GM12878 (cell line): ENCODE measurements at regions not wholly inside any gene's neighbourhood (a gene's known extent, or its start where the extent isn't known, plus 50 kb on each side); places are given as distances from the start of the nearest gene placed in this dataset.

ENCODE experiments used
- ATAC-seq: fragments of 200-7000 bp; cut with Tn5 transposase; 3 replicates; pipeline ENCODE4 v1.9.1; 2020; ENCODE audit warnings: mild to moderate bottlenecking, moderate library complexity
- BruUV-seq: library from RNA; stranded (reverse); fragments of 400-500 nt; replicated peaks from 2 replicates; lab custom pipeline; 2021; lab: Mats Ljungman, UMichigan
- CTCF ChIA-PET: fragments of 300-600 bp; sonication (Branson Sonifier 250); formaldehyde crosslinking; extraction: SDS; loops from one replicate; lab custom pipeline; 2021; ENCODE audit warnings: inconsistent platforms; lab: Yijun Ruan, JAX
- POLR2A ChIA-PET: fragments of 350-600 bp; formaldehyde crosslinking; extraction: SDS; loops from one replicate; lab custom pipeline; 2021; ENCODE audit warnings: inconsistent platforms; lab: Charles Lee
- RAD21 ChIA-PET: fragments of 300-600 bp; sonication (Branson Sonifier 250); formaldehyde crosslinking; loops from one replicate; lab custom pipeline; 2023; ENCODE audit warnings: antibody characterized with exemption; ENCODE audit not compliant: unreplicated experiment; lab: Charles Lee
- SMC1A ChIA-PET: fragments of 300-600 bp; sonication (Branson Sonifier 250); formaldehyde crosslinking; loops from one replicate; lab custom pipeline; 2023; ENCODE audit not compliant: unreplicated experiment, uncharacterized antibody; lab: Charles Lee
- DNase-seq: peaks from one replicate; pipeline ENCODE4 v3.0.0-alpha.2; 2011; ENCODE audit warnings: low read depth, low spot score
- FAIRE-seq: peaks from 3 replicates; lab custom pipeline; 2011; peaks lifted over from hg19 to GRCh38; lab: Jason Lieb, UNC
- H2AFZ ChIP-seq: 2 replicates; pipeline ENCODE4 v1.6.0; 2011; ENCODE audit warnings: low read depth, low read length, control low read depth; ENCODE audit not compliant: control insufficient read depth
- H3K27ac ChIP-seq: 2 replicates; pipeline ENCODE4 v1.5.1; 2011; ENCODE audit warnings: control low read depth; ENCODE audit not compliant: control insufficient read depth, insufficient read depth
- H3K27me3 ChIP-seq, 2 experiments: replicated peaks in 1 of 2; 2 replicates each; pipeline versions ENCODE4 v1.6.0 to v1.6.1; 2011; ENCODE audit warnings: low read length in 1 of 2; ENCODE audit not compliant: control insufficient read depth in 2 of 2, insufficient read depth in 2 of 2
- H3K36me3 ChIP-seq, 2 experiments: 2 replicates each; pipeline ENCODE4 v1.5.1; 2011; ENCODE audit warnings: low read length in 1 of 2; ENCODE audit not compliant: control insufficient read depth in 2 of 2, insufficient read depth in 2 of 2
- H3K4me1 ChIP-seq: 2 replicates; pipeline ENCODE4 v1.6.1; 2011; ENCODE audit warnings: mild to moderate bottlenecking, low read length, moderate library complexity, mixed read lengths; ENCODE audit not compliant: control insufficient read depth, insufficient read depth
- H3K4me2 ChIP-seq: 2 replicates; pipeline ENCODE4 v1.6.0; 2011; ENCODE audit warnings: control low read depth; ENCODE audit not compliant: control insufficient read depth, insufficient read depth
- H3K4me3 ChIP-seq: fragments of 200-600 bp; sonication (generic); 2 replicates; pipeline ENCODE4 v1.5.1; 2016
- H3K79me2 ChIP-seq: 2 replicates; pipeline ENCODE4 v1.6.0; 2011; ENCODE audit warnings: low read length; ENCODE audit not compliant: control insufficient read depth, insufficient read depth
- H3K9ac ChIP-seq: 2 replicates; pipeline ENCODE4 v1.8.0; 2011; ENCODE audit warnings: low read length, control low read depth, mixed read lengths; ENCODE audit not compliant: control insufficient read depth, insufficient read depth
- H3K9me3 ChIP-seq: replicated peaks from 3 replicates; pipeline ENCODE4 v1.5.1; 2011; ENCODE audit warnings: mild to moderate bottlenecking, low read length; ENCODE audit not compliant: control insufficient read depth, insufficient read depth
- H4K20me1 ChIP-seq: 2 replicates; pipeline ENCODE4 v1.6.0; 2011; ENCODE audit not compliant: control insufficient read depth, insufficient read depth
- BCL11A ChIP-seq: IDR thresholded peaks from 2 replicates; pipeline ENCODE4 v1.6.1; 2011; ENCODE audit warnings: low read depth, low read length
- IRF5 ChIP-seq: fragments of 450-650 bp; IDR thresholded peaks from 2 replicates; pipeline ENCODE4 v1.6.1; 2017; ENCODE audit warnings: borderline replicate concordance
- RAD21 ChIP-seq: IDR thresholded peaks from 2 replicates; pipeline ENCODE4 v1.6.1; 2011; ENCODE audit warnings: mild to moderate bottlenecking, low read depth, low read length, moderate library complexity; ENCODE audit not compliant: insufficient read depth
- SMC3 ChIP-seq: IDR thresholded peaks from 2 replicates; pipeline ENCODE4 v1.6.1; 2011; ENCODE audit warnings: low read length, improper control_type of control experiment, borderline replicate concordance
- USF2 ChIP-seq: IDR thresholded peaks from 2 replicates; pipeline ENCODE4 v1.6.1; 2011; ENCODE audit warnings: low read depth, low read length, improper control_type of control experiment, borderline replicate concordance
- WGBS: methylation state at CpG from one replicate; pipeline ENCODE4 v1.1.6; 2016; ENCODE audit warnings: low lambda C conversion rate; ENCODE audit not compliant: insufficient replicate concordance, insufficient coverage; ENCODE audit errors: missing lambda C conversion rate; 5-methylcytosine and 5-hydroxymethylcytosine counted together
- in situ Hi-C: fragments of 300-500 bp; cut with MboI; formaldehyde crosslinking; loops from 9 replicates; pipeline ENCODE4 v1.14.3; 2018; ENCODE audit warnings: mixed read lengths
- intact Hi-C: fragments of 100-400 bp; cut with micrococcal nuclease; formaldehyde crosslinking; loops from one replicate; pipeline ENCODE4 v1.14.2; 2022; ENCODE audit not compliant: unreplicated experiment
- TF ChIP-seq, protein P1 (sequence below), 3 experiments: IDR thresholded peaks in 2 of 3; conservative IDR thresholded peaks in 1 of 3; 2 replicates each; pipeline ENCODE4 v1.5.1; 2011; ENCODE audit warnings: low read depth in 3 of 3, low read length in 3 of 3, mild to moderate bottlenecking in 3 of 3, control low read depth in 2 of 3, moderate library complexity in 2 of 3, inconsistent platforms in 1 of 3, mixed read lengths in 1 of 3; ENCODE audit not compliant: control insufficient read depth in 2 of 3, insufficient read depth in 1 of 3; ENCODE audit errors: extremely low read depth in 1 of 3
- TF ChIP-seq, protein P2 (sequence below): fragments of 450-650 bp; IDR thresholded peaks from 2 replicates; pipeline ENCODE4 v1.6.1; 2017; ENCODE audit warnings: antibody characterized with exemption, mild to moderate bottlenecking, moderate library complexity

DNA sequence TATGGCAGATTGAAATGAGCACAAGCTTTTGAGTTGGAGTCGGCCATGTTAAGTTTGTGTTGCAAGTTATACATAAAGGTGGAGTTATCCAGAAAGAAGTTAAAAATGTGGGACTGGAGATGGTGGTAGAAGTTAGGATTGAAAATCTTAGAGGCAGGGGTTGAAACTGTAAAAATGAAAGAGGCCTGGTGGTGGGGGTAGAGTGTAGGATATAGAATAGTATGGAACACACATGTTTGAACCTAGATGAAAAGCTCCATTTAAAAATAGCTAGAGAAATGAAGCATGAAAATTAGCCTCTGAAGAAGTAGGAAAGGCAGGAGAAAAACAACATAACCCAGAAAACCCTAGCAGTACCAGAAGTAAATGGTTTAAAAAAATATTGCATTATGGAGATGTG lies 131.8 kb upstream of the ENPEP start:
- Histone ChIP-seq H3K4me1 (no peaks in the 10 kb centered on the region), H3K9ac (no peak overlapping the region), H2AFZ (no peak overlapping the region), H3K27ac (no peak overlapping the region), H3K4me2 (no peak overlapping the region), H3K36me3 (no peaks in the 10 kb centered on the region), H3K27me3 (0 out of 4 replicates have a peak, but pooled peaks cover 0 to 2% of the 10 kb centered on the region in 2 experiments), H3K9me3 (no peaks in the 10 kb centered on the region; the same call in 2 of the 3 replicates), H3K79me2 (no peaks in the 10 kb centered on the region), H3K4me3 (no peak overlapping the region), H4K20me1 (no peaks in the 10 kb centered on the region)
- RAD21 ChIA-PET, result interaction anchor here (0.7 to 2.1 kb wide), 7 partner anchors 29 to 338 kb away, joined by 3 to 23 read pairs (median 4); no protein-coding TSS in a partner anchor
- 0% methylated on average over 1 of the region's 1 CpG for WGBS
- intact Hi-C loops (loop anchor here (10.0 kb wide), 1 partner anchor 171 kb away; no protein-coding TSS in a partner anchor), in situ Hi-C loops (loop anchor here (10.0 kb wide), 1 partner anchor 161 kb away; no protein-coding TSS in a partner anchor)
- ATAC-seq (no peak), DNase-seq (no peak), FAIRE-seq (no peak)
- CTCF ChIA-PET, result interaction anchor here (0.6 to 4.6 kb wide), 16 partner anchors 29 to 348 kb away, joined by 3 to 67 read pairs (median 5); no protein-coding TSS in a partner anchor
- no TSS peak for BruUV-seq
- POLR2A ChIA-PET, result no interaction called here
- peak; percentile 60 for TF ChIP-seq RAD21
- TF ChIP-seq IRF5, result no peak
- TF ChIP-seq, protein P1, sequence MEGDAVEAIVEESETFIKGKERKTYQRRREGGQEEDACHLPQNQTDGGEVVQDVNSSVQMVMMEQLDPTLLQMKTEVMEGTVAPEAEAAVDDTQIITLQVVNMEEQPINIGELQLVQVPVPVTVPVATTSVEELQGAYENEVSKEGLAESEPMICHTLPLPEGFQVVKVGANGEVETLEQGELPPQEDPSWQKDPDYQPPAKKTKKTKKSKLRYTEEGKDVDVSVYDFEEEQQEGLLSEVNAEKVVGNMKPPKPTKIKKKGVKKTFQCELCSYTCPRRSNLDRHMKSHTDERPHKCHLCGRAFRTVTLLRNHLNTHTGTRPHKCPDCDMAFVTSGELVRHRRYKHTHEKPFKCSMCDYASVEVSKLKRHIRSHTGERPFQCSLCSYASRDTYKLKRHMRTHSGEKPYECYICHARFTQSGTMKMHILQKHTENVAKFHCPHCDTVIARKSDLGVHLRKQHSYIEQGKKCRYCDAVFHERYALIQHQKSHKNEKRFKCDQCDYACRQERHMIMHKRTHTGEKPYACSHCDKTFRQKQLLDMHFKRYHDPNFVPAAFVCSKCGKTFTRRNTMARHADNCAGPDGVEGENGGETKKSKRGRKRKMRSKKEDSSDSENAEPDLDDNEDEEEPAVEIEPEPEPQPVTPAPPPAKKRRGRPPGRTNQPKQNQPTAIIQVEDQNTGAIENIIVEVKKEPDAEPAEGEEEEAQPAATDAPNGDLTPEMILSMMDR (IDR thresholded peaks at IDR 0.05 in 2 of 3, conservative IDR thresholded peaks at IDR 0.05 in 1 of 3; ENCODE audit: control insufficient read depth in 2 of 3, extremely low read depth in 1 of 3, insufficient read depth in 1 of 3, low read depth in 3 of 3, low read length in 3 of 3), result peak in 2 of 3 experiments; percentile 3 to 29; a peak in 2 of 6 replicates
- TF ChIP-seq, protein P2, sequence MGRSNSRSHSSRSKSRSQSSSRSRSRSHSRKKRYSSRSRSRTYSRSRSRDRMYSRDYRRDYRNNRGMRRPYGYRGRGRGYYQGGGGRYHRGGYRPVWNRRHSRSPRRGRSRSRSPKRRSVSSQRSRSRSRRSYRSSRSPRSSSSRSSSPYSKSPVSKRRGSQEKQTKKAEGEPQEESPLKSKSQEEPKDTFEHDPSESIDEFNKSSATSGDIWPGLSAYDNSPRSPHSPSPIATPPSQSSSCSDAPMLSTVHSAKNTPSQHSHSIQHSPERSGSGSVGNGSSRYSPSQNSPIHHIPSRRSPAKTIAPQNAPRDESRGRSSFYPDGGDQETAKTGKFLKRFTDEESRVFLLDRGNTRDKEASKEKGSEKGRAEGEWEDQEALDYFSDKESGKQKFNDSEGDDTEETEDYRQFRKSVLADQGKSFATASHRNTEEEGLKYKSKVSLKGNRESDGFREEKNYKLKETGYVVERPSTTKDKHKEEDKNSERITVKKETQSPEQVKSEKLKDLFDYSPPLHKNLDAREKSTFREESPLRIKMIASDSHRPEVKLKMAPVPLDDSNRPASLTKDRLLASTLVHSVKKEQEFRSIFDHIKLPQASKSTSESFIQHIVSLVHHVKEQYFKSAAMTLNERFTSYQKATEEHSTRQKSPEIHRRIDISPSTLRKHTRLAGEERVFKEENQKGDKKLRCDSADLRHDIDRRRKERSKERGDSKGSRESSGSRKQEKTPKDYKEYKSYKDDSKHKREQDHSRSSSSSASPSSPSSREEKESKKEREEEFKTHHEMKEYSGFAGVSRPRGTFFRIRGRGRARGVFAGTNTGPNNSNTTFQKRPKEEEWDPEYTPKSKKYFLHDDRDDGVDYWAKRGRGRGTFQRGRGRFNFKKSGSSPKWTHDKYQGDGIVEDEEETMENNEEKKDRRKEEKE, result no peak
- no peak for TF ChIP-seq BCL11A
- no peak for TF ChIP-seq USF2
- peak; percentile 35; the same call in 1 of the 2 replicates for TF ChIP-seq SMC3
- SMC1A ChIA-PET, result interaction anchor here (0.9 to 2.1 kb wide), 11 partner anchors 9 to 346 kb away, joined by 3 to 20 read pairs (median 4); no protein-coding TSS in a partner anchor
